ENCODE measurements at regions not wholly inside any gene's neighbourhood (a gene's known extent, or its start where the extent isn't known, plus 50 kb on each side); places are given as distances from the start of the nearest gene placed in this dataset.

GRCh38 chr9:25207402-25208195, 470.6 kb downstream of the TUSC1 start:
- H3K4me3 Mint-ChIP-seq = no peak overlapping the region
- no peak for DNase-seq
- H3K27me3 Mint-ChIP-seq (ENCODE audit: low read depth, poor library complexity) = no peaks in the 10 kb centered on the region
- no peaks in the 10 kb centered on the region for H3K9me3 Mint-ChIP-seq
- H3K36me3 Mint-ChIP-seq (ENCODE audit: low read depth) = no peaks in the 10 kb centered on the region
- H3K4me1 Mint-ChIP-seq = peaks cover 6% of the 10 kb centered on the region
- no peak overlapping the region for H3K27ac Mint-ChIP-seq
- TF ChIP-seq CTCF (IDR thresholded peaks at IDR 0.05) = no peak

- Mint-ChIP-seq H3K27ac (no peak overlapping the region), H3K4me1 (no peaks in the 10 kb centered on the region), H3K36me3 (ENCODE audit: low read depth) (no peaks in the 10 kb centered on the region), H3K4me3 (no peak overlapping the region), H3K27me3 (ENCODE audit: low read depth, poor library complexity) (no peaks in the 10 kb centered on the region), H3K9me3 (no peaks in the 10 kb centered on the region)
- TF ChIP-seq CTCF (IDR thresholded peaks at IDR 0.05) = no peak
- no peak for DNase-seq
Measured at GRCh38 chr9:25206027-25206426, 472.2 kb downstream of the TUSC1 start.

- no peak for TF ChIP-seq CTCF (IDR thresholded peaks at IDR 0.05)
- no peak for DNase-seq
- Mint-ChIP-seq H3K4me3 (no peak overlapping the region), H3K36me3 (ENCODE audit: low read depth) (no peaks in the 10 kb centered on the region), H3K4me1 (no peaks in the 10 kb centered on the region), H3K27me3 (ENCODE audit: low read depth, poor library complexity) (no peaks in the 10 kb centered on the region), H3K27ac (no peak overlapping the region), H3K9me3 (no peaks in the 10 kb centered on the region)
Measured at GRCh38 chr9:25205285-25205684, 473.0 kb downstream of the TUSC1 start.

- Mint-ChIP-seq H3K9me3 (peaks cover 16% of the 10 kb centered on the region), H3K27me3 (ENCODE audit: low read depth, poor library complexity) (no peaks in the 10 kb centered on the region), H3K36me3 (ENCODE audit: low read depth) (no peaks in the 10 kb centered on the region), H3K4me3 (no peak overlapping the region), H3K27ac (no peak overlapping the region), H3K4me1 (no peaks in the 10 kb centered on the region)
- no peak for DNase-seq
- no peak for TF ChIP-seq CTCF (IDR thresholded peaks at IDR 0.05)
Measured at GRCh38 chr9:25177858-25178257, 500.4 kb downstream of the TUSC1 start.

- no peak for DNase-seq
- no peaks in the 10 kb centered on the region for H3K36me3 Mint-ChIP-seq (ENCODE audit: low read depth)
- no peaks in the 10 kb centered on the region for H3K9me3 Mint-ChIP-seq
- no peaks in the 10 kb centered on the region for H3K27me3 Mint-ChIP-seq (ENCODE audit: low read depth, poor library complexity)
- no peak for TF ChIP-seq CTCF (IDR thresholded peaks at IDR 0.05)
- no peak overlapping the region for H3K27ac Mint-ChIP-seq
- no peak overlapping the region for H3K4me3 Mint-ChIP-seq
- H3K4me1 Mint-ChIP-seq = no peaks in the 10 kb centered on the region
Measured at GRCh38 chr9:25129537-25129936, 548.7 kb downstream of the TUSC1 start.

- no peak for DNase-seq
- TF ChIP-seq CTCF (IDR thresholded peaks at IDR 0.05) = no peak
- H3K9me3 Mint-ChIP-seq = no peaks in the 10 kb centered on the region
- H3K27me3 Mint-ChIP-seq (ENCODE audit: low read depth, poor library complexity) = no peaks in the 10 kb centered on the region
- H3K4me1 Mint-ChIP-seq = no peaks in the 10 kb centered on the region
- H3K27ac Mint-ChIP-seq = no peak overlapping the region
- H3K4me3 Mint-ChIP-seq = no peak overlapping the region
- H3K36me3 Mint-ChIP-seq (ENCODE audit: low read depth) = no peaks in the 10 kb centered on the region
Measured at GRCh38 chr9:25121811-25122210, 556.4 kb downstream of the TUSC1 start.

Data from nephron progenitor cell (in vitro differentiated cells).